HG02840 (cell line): ENCODE measurements at regions not wholly inside any gene's neighbourhood (a gene's known extent, or its start where the extent isn't known, plus 50 kb on each side); places are given as distances from the start of the nearest gene placed in this dataset.
"Not testable (repeated sequence)": the region's sequence is repeated elsewhere in the genome, so short reads cannot be mapped to it uniquely, and the experiment has no call there.

ENCODE experiments used
- ATAC-seq: cut with Tn5 transposase; IDR thresholded peaks from one replicate; pipeline ENCODE4 v1.9.1; 2021; ENCODE audit warnings: mild to moderate bottlenecking, moderate library complexity, moderate number of reproducible peaks; ENCODE audit not compliant: unreplicated experiment, low FRiP score

DNA sequence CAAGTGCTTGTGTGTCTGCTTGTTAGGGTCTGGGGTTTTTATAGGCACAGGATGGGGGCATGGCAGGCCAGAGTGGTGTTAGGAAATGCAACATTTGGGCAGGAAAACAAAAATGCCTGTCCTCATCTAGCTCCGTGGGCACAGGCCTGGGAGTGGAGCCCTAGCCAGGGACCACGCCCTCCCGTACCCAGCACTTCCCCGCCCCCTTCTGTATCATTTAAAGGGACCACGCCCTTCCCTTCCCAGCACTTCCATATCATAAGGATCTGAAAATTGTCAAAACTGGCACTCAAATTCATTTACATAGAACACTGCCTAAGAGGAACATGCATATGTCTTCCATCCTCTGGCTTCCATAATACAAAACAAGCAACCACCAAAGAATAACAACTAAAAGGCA, 185.8 kb downstream of the B3GLCT start:
- ATAC-seq, result no peak

DNA sequence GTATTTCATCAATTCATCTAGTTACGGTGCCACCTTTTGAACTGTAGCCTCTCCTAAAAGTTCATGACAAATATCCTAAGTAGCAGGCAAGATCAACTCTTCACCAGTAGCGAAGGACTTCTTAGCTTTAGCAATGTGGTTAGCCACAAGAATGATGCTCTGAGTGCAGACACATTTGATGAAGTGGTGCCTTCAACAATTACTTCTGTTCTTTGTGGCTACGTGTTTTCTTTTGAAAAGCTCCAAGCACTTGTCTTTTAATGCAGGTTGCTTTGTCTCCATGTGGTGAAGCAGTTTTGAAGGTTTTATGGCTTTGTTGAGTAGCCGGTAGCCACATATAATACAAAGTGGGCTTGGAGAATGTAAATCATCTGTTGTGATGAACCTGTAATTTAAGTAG, 194.7 kb downstream of the B3GLCT start:
- ATAC-seq, result no peak

DNA sequence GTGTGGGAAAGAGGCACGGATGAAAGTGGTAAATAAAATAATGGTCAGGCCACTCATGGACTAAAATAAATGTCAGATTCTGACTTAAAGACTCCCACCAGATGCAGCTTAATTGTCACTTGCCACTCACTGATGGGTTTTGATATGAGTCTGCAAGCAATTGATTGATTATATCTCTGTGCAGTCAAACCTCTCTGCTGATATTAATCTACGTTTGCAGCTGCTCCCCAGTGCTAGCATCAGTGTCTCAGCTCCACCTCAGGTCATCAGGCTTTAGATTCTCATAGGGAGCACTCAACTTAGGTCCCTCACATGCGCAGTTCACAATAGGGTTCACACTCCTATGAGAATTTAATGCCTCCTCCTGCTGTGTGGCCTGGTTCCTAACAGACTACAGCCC, 195.3 kb downstream of the B3GLCT start:
- ATAC-seq, result no peak

DNA sequence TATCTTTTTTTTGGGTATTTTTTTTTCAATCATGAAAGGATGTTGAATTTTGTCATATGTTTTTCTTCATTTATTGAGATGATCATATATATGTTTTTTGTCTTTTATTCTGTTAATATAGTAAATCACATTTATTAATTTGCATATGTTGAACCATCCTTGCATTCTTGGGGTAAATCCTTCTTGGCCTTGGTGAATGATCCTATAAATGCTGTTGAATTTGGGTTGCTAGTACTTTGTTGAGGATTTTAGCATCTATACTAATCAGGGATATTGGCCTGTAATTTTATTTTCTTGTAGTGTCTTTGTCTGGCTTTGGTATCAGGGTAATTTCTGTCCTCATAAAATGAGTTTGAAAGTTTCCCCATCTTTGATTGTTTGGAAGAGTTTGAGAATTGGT, 199.9 kb downstream of the B3GLCT start:
- no peak for ATAC-seq

DNA sequence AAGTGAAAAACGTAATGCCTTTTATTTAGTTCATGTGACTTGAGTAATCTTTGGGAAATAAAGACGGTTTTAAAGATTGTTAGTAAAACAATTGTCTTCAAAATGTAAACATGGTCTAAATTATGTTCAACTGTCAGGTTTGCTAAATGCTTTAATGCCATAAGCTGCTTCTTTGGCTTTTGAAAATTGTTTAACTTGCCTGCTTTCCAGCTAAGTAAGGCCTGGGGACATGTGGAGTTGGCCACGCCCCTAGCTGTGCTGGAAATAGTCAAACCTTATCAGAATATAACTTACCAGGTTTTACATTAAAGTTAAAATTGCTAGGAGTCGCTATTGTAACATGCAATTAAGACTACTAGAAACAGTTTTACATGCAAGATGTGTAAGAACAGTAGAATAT, 203.9 kb downstream of the B3GLCT start:
- not testable (repeated sequence) for ATAC-seq

DNA sequence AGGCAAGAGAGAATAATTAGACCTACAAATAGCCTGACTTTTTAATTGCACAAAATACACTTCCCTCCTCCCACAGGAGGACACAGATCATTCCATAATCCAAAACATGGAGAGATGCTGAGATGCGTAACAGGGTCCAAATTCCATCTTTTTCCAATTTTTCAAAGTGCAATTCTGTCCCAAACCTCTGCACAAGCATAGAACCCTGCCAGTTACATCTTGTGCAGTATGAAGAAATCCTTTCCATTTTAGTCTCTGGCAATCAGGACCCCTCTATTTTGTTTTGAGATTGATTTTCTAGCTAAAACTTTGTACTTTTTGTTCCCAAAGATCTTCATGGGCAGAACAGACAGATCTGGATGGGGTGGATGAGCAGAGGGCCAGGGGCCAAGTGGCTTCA, 209.2 kb downstream of the B3GLCT start:
- no peak for ATAC-seq

DNA sequence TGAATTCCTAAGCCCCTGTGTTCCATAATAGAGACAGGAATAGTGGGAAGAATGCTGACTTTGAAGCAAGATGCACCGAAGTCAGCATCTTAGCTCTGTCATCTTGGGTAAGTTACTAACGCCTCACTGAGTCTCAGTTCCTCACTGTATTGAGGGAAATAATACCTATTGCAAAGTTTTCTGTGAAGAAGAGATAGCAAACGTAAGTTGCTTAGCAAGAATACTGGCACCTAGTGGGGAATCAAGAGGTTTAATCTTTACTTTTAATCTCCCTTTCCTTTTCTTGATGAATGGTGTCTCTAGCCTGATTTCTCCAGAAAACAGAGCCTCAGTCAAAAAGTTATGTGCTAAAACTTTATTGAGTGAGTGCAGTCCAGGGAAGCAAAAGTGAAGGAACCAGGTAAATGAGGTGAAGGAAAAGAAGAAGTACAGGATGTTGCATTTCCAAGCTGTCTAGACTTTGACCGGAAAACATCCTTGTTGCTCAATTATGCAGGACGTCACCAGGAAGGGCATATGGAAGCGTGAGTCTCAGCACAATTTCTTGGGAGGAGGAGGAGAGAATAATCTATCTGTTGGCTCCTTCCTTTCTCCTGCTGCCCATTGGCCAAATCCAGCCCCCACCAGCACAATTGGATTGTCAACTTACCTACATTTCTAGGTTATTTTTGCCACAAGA, 210.0 kb downstream of the B3GLCT start:
- ATAC-seq, result no peak

DNA sequence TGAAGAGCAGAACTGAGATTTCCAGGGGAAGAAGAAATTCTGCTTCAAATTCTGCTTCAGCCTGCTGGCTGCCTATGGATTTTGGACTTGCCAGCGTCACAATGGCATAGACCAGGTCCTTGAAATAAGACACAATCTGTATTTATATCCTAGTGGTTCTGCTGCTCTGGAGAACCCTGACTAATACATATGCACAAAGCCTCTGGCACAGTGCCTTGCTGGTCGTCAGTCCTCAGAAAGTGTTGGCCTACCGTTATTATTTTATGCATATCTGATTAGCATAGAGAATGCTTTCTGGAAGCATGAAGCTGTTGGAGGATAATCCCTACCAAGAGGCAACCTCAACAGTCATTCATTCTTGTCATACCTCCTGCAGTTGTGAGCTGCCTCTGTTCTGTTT, 213.7 kb downstream of the B3GLCT start:
- no peak for ATAC-seq

DNA sequence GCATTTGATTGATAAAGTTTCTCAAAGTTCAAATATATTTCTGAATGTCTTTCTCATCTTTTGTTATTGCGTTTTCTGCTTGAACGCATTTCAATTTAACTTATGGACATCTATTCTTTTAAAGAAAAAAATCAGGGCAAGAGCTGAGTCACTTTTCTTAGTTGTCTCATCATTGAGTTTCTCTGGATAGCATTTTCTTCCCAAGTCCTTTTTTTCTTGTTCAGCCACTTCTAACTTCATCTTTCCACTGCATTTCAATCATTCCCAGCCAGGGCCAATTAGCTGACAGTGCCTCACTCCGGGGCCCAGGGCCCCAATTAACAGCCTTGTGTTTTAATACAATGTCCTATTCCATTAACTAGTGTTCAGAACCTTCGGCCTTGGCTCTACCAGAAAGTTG, 216.3 kb downstream of the B3GLCT start:
- ATAC-seq, result no peak

DNA sequence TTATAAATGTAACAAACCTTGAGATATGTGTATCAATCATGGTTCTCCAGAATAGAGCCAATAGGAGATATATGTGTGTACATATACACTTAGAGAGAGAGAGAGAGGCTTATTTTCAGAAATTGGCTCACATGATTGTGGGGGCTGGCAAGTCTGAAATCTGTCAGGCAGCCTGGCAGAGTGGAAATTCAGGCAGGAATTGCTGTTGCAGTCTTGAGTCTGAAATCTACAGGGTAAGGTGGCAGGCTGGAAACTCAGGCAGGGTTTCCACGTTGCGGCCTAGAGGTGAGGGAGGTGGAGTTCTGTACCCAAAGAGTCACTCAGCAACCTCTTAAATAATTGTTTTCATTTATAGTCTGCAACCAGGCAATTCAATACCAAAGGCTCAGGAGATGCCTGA, 218.4 kb downstream of the B3GLCT start:
- no peak for ATAC-seq

DNA sequence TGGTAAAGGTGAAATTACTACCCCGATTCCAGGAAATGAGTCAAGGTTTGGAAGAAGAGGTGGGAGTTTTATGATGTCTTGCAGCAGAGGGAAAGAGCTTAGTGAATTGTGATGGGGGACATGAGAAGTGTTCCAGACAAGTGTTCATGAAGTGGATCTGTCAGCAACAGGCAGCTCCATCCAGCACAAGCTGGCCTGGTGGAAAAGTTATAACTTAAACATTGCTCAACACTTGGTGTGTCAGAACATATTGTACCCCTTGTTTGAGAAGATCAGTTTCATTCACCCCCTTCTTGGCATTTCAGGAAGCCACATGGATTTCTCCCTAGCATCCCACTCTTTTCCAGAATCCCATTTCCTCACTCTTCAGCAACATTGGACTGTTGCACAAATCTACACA, 222.0 kb downstream of the B3GLCT start:
- ATAC-seq, result no peak

DNA sequence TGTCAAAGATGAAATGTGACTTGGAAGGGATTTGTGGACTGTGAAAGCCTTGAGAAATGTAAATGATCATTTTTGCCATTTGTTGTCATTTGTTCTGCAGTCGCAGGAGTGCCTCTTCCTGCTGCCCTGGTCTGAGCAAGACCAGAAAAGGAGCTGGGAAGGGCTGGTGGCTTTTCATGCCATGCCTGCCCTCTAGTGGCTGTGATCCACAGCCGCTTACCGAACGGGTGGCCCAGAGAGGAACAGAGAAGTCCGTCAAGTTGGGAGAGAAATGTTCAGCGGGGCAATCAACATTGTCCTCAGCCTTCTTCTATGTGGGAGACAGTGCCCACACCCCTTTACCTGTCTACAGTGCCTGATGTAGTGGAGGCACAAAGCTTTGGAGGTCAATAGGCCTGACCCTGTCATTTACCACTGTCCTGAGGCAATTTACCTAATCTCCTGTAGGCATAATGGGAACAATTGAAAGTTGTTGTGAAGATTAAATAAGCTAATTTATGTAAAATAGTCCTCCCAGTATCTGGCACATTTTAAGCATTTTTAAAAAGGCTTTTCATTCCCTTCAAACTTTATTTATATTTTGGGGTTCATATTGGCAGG, 224.5 kb downstream of the B3GLCT start:
- ATAC-seq, result peak; percentile 87

DNA sequence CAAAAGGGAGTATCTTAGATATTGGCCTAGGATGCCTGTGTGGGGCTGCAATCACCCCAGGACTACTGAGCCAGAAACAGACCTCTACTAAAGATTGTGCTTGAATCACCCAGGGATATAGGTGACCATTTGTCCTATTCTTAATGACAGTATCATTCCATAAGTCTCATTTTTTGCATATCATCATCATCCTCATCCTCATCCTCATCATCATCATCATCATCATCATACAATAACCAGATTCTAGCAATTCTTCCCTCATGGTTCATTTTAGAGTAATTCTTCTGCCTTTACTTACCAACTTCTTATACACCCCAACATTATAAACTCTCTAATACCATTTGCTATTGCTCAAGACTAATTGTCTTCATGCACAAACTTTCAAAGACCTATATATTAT, 226.6 kb downstream of the B3GLCT start:
- ATAC-seq, result no peak

DNA sequence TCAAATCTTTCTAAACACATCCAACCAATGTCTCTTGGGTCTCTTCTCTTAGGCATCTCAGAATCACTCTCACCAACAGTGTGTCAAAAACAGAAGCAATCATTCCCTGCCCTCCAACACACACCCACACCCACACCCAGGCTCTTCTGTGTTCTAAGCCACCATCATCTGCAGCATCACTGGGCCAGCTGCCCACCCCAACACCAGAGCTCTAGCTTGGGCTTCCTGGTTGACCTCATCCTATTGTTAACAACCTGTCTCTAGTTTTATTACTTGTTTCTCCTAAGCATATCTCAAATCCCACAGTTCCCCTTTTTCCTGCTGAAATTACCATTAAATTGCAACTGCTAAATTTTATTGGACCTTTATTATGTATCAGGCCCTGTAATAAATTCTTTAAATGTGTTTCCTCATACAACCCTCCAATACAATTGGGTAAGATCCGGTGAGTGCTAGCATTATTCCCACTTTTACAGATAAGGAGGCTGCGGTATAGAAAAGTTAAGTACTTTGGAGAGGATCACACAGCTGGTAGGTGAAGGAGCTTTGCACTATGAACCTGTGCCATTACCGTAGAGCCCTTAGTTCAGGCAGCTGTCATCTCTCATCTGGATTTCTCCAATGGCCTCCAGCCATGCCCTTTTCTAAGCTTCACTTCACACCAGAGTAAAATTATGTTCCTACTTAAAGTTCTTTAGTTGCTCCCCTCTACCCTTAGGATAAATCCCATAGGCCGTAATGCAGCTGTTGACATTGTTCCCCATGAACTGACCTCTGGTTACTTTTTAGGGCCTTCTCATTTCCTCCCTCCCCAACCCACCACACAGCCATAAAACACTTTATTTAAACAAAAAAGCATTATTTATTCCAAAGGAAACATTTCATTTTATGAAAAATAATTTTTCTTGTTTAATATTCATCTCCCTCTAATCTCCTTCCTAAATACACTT, 227.7 kb downstream of the B3GLCT start:
- ATAC-seq, result no peak

DNA sequence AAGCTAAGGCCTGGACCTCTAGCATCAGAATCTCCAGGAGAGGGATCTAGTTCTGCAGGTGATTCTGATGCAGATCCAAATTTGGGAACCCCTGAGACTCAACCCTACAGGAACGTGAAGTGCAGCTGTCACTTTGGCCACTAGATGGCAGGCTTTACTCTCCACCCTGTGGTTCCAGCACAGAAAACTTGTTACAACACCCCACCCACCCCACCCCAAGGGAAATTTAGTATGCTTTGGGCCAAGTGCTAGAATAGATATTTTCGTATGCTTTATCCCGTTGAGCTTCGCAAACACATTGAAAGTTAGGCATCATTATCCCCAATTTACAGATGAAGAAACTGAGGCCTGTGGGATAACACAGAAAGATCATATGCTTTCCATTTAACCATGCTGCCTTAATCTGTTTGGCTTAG, 232.0 kb downstream of the B3GLCT start:
- ATAC-seq, result no peak

DNA sequence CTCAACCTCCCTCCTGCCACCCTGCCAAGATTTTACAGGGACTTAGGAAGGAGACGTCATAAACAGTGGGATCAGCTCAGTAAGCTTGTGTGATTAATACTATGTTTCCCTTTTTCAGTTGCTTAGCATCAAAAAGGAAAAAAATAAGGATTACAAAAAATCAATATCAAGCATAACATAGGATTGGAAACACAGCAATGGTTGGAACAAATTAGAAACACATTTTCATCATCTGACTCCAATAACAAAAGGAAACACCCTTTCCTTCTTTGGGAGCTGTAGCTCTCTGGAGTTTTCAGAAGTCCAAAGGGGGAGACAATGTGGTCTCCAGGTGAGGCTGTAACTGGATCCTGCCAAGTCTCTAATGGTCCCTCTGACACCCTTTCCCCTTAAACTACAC, 233.4 kb downstream of the B3GLCT start:
- no peak for ATAC-seq

DNA sequence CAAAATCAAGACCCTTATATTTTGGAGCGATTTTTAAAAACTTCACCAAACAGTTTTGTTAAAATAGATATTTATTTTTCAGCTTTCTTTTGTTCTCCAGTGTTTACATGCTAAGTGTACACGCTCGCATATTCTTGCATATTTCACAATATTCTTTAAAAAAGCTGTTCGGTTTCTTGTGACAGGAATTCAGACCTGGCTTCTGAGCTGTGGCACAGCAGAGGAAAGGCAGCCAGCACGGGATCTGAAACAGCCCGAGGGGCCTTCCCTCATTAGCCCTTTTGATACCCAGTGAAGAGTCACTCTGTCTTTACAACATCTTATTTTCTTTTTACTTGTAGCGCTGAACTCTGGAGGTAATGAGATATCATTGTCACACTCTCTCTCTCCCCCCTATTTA, 234.0 kb downstream of the B3GLCT start:
- ATAC-seq, result no peak

DNA sequence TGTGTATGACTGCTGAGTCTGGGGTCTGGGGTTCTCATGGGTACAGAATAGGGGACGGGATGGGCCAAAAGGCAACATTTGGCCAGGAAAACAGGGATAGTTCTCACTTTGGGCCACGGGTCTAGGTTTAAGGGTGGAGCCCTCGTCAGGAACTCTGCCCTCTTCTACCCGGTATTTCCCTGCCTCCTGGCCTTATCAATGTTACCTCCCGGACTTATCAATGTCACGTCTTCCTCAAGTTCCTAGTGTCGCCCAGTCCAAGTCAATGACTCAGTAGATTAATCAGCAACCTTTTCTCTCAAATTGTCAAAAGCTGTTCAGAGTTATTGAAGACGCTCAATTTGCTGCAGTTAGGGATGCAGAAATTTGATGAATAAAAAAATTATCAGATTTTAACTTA, 234.8 kb downstream of the B3GLCT start:
- no peak for ATAC-seq

DNA sequence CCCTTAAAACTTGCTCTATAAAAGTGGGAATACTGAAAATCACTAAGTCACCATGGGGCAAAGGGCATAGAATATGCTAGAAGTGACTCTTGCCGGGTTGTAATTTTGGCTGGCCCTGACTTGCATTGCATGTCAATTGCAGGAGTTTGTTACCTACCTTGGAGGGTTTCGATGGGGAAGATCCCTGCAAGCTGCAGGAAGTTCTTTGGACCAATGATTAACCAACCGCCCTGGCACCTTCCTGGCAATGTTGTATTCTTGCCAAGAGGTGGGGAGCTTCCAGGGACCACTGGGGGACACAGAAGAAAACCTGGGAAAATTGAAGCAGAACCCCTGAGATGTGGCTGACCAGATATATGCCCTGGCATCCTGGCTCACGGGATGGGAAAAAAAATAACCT, 235.8 kb downstream of the B3GLCT start:
- no peak for ATAC-seq

DNA sequence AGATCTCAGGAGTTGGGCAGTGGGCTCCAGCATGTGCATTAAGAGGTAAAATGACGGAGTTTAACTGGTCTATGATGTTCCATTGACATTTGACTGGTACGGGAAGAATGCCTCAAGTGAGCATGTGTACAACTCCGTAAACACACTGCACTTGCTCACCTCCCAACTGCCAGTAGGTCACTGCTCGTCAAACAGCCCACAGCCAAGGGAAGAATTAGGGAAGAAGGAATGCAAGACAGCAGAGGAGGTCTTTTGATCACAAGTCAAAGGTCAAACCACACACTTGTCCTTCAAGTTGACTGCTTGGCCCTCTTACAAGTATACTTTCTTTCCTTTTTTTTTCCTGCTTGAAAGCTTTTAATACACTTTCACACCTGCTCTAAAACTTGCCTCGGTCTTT, 236.7 kb downstream of the B3GLCT start:
- no peak for ATAC-seq

DNA sequence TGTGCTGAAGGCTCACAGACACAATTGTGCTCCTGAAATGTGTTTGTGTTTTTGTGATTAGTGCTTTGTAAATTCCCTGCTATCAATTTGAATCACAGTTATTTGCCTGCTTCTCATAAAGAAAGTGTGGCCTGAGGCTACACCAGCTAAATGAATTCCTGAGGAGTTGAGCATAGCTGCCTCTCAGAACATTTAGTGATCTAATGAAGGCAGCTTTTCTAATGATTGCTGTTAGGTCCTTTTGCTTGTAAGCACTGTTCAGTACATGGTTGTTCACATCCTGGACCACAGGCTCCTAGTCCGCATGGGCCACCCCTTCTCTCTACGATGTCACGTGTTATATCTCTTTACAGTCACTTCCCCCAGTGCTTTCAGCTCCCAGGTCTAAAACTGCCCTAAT, 238.2 kb downstream of the B3GLCT start:
- ATAC-seq, result no peak

DNA sequence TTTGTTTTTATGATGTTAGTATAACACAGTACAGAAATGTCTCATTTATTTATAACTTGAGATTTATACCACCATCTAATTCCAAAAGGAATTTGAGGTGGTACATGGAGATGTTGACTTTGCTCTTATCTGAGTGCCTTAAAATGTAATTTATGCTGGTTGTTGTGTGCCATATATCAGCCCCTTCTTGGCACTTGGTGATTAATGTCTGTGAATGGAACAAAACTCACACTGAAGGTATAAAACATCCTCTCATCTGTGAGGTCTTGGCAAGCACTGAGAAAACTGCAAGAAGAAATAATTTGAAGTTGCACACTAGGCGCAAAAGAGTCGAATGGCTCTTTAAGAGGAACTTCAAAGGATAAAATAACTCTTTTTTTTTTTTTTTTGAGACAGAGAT, 240.4 kb downstream of the B3GLCT start:
- ATAC-seq, result no peak
